ENCODE measurements at regions not wholly inside any gene's neighbourhood (a gene's known extent, or its start where the extent isn't known, plus 50 kb on each side); places are given as distances from the start of the nearest gene placed in this dataset.

DNA sequence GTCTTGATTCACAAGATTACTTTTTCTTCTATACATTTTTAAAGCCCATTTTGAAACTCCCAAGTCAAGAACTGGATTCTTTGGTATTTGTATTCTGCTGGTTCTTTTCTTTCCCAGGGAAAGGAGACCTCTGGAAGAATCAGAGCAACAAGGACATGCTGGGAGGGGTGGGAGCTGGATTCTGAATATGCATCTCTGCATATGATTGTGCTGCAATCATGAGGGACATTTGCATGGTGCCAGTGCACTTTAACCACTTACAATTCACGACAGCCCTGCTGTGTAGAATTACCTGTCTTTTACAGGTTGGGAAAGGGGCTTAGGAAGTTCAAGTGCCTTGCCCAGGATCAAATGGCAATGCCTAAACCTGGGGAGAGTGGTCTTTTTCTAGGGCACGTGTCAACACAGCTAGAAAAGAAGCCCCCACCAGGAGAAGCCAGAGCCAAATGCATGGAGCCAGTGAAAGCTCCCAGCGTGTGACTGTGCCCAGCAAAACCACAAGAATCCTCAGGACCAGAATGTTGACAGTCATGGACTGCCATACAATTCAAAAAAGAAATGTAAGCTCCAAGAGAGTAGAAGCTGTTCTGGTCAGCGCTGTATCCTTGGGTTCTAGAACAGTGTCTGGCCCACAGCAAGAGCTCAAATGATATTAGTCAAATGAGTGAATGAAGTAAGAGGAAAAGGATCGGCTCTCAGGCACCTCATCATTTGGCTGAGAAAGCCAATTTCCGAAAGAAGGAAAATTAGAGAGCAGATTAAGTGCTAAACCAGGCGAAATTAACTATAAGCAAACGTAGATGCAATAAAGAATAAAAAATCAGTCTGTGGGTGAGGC, 84.5 kb upstream of the MEF2A start:
- no peak for DNase-seq (ENCODE audit: extremely low read depth, low read depth)
- TF ChIP-seq, protein P1, sequence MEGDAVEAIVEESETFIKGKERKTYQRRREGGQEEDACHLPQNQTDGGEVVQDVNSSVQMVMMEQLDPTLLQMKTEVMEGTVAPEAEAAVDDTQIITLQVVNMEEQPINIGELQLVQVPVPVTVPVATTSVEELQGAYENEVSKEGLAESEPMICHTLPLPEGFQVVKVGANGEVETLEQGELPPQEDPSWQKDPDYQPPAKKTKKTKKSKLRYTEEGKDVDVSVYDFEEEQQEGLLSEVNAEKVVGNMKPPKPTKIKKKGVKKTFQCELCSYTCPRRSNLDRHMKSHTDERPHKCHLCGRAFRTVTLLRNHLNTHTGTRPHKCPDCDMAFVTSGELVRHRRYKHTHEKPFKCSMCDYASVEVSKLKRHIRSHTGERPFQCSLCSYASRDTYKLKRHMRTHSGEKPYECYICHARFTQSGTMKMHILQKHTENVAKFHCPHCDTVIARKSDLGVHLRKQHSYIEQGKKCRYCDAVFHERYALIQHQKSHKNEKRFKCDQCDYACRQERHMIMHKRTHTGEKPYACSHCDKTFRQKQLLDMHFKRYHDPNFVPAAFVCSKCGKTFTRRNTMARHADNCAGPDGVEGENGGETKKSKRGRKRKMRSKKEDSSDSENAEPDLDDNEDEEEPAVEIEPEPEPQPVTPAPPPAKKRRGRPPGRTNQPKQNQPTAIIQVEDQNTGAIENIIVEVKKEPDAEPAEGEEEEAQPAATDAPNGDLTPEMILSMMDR (IDR thresholded peaks at IDR 0.05; ENCODE audit: low read depth, low read length) = no peak

DNA sequence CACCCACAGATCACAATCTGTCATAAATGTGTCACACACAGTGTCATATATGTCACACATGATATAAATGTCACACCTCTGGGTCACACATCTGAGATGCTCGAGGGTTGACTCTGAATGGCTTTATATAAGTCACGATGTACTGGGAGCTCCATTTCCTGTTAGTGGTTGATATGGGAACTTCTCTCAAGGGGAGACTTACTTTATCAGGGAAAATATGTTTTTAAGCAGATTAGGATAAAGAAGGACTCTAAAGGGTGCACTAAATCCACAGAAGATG, 83.9 kb upstream of the MEF2A start:
- TF ChIP-seq, protein P1 (IDR thresholded peaks at IDR 0.05; ENCODE audit: low read depth, low read length) = no peak
- DNase-seq (ENCODE audit: extremely low read depth, low read depth) = no peak

DNA sequence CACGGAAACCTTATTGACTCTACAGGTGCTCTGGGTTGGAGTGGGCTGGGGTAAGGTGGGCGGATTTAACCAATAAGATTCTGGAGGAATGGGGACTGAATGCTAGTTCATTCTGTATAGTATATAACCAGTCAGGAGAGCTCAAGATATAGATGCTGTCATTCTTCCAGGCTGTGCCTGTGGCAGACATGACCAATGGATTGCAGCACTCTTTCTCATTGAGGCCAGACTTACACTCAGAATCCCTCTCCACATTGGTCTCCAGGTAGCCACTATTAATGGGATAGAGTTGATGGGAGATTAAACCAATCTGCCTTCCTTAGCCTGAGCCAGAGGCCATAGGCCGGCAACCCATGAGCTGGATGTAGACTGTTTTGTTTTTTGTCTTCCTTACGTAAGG, 82.8 kb upstream of the MEF2A start:
- no peak for DNase-seq (ENCODE audit: extremely low read depth, low read depth)
- TF ChIP-seq, protein P1 (IDR thresholded peaks at IDR 0.05; ENCODE audit: low read depth, low read length) = no peak

GRCh38 chr15:99485153-99485961, 80.4 kb upstream of the MEF2A start:
- no peak for DNase-seq (ENCODE audit: extremely low read depth, low read depth)
- TF ChIP-seq, protein P1 (IDR thresholded peaks at IDR 0.05; ENCODE audit: low read depth, low read length) = no peak

GRCh38 chr15:99485992-99486370, 79.8 kb upstream of the MEF2A start:
- TF ChIP-seq, protein P1 (IDR thresholded peaks at IDR 0.05; ENCODE audit: low read depth, low read length) = no peak
- DNase-seq (ENCODE audit: extremely low read depth, low read depth) = no peak

DNA sequence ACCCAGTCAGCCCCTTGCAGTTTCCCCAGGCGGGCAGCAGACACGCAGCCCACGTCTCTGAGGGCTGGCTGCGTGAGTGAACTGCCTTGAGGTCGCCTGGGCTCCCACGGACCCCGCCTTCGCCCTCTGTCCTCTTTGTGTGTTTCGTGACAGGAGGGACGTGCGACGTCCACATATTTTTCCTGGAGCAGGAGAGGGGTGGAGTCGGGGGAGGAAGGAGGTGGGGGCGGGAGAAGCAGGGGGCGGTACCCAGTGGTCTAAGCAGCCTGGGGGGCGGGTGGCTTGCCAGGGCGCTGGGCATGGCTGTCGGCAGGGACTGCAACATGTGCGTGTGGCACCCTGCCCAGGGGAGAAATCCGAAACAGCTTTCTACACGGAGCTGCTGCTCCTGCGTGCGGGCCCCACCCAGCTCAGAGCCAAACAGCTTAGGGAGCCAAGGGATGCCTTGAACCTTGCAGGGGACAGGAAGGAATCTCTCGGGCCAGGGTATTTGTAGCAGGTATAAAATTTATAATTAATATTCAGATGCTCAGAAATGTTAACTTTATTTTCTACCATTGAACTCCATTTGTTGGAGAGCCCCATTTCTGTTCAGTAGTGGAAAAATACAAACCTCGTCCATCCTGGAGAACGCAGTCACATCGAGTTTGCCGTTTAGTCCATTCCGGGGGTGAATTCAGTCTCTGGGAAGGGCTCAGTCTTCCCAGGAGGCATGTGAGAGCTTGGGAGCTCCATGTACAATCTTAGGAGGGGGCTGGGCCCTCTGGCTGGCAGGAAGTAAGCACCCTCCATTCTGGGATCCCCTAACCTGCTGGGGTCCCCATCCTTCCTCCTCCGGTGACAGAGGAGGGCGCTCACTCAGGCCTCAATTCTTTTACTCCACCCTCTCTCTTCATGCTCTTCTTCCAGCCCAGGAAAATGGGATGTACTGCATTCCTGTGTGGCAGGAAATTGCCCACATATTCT, 79.1 kb upstream of the MEF2A start:
- TF ChIP-seq, protein P1 (IDR thresholded peaks at IDR 0.05; ENCODE audit: low read depth, low read length) = no peak; the same call in 1 of the 2 replicates
- peak; percentile 97 for DNase-seq (ENCODE audit: extremely low read depth, low read depth)
